Fibroblast of mammary gland (primary cell): ENCODE measurements at regions not wholly inside any gene's neighbourhood (a gene's known extent, or its start where the extent isn't known, plus 50 kb on each side); places are given as distances from the start of the nearest gene placed in this dataset.

ENCODE experiments used
- DNase-seq: peaks from one replicate; pipeline ENCODE4 v3.0.0-alpha.2; 2010; ENCODE audit warnings: low read depth
- H3K4me3 ChIP-seq: 2 replicates; pipeline ENCODE4 v1.5.1; 2011; ENCODE audit warnings: low read depth, mild to moderate bottlenecking, low read length, moderate library complexity; ENCODE audit not compliant: control insufficient read depth
- TF ChIP-seq, protein P1 (sequence below): conservative IDR thresholded peaks from 2 replicates; pipeline ENCODE4 v1.5.1; 2011; ENCODE audit warnings: low read depth, low read length, inconsistent platforms; ENCODE audit not compliant: control insufficient read depth, insufficient read depth

DNA sequence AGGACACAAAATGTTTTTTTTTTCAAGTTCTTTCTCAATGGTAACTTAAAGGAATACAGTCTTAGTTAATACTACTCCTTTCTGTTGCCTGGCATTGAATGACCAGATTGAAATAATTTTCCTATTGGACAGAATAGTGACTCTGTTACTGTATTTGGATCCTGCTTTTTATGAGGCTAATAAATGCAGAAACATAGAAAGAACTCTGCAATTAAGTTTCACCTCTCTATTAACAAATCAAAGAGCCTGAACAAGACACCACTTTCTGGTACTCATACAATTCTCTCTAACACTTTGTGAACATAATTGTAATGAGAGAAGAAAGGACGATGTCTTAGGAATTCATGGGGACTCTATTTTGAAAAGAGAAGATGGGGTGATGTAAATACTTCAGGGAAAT lies 308.4 kb upstream of the ROBO2 start:
- TF ChIP-seq, protein P1, sequence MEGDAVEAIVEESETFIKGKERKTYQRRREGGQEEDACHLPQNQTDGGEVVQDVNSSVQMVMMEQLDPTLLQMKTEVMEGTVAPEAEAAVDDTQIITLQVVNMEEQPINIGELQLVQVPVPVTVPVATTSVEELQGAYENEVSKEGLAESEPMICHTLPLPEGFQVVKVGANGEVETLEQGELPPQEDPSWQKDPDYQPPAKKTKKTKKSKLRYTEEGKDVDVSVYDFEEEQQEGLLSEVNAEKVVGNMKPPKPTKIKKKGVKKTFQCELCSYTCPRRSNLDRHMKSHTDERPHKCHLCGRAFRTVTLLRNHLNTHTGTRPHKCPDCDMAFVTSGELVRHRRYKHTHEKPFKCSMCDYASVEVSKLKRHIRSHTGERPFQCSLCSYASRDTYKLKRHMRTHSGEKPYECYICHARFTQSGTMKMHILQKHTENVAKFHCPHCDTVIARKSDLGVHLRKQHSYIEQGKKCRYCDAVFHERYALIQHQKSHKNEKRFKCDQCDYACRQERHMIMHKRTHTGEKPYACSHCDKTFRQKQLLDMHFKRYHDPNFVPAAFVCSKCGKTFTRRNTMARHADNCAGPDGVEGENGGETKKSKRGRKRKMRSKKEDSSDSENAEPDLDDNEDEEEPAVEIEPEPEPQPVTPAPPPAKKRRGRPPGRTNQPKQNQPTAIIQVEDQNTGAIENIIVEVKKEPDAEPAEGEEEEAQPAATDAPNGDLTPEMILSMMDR: no peak
- no peak overlapping the region for H3K4me3 ChIP-seq
- no peak for DNase-seq

DNA sequence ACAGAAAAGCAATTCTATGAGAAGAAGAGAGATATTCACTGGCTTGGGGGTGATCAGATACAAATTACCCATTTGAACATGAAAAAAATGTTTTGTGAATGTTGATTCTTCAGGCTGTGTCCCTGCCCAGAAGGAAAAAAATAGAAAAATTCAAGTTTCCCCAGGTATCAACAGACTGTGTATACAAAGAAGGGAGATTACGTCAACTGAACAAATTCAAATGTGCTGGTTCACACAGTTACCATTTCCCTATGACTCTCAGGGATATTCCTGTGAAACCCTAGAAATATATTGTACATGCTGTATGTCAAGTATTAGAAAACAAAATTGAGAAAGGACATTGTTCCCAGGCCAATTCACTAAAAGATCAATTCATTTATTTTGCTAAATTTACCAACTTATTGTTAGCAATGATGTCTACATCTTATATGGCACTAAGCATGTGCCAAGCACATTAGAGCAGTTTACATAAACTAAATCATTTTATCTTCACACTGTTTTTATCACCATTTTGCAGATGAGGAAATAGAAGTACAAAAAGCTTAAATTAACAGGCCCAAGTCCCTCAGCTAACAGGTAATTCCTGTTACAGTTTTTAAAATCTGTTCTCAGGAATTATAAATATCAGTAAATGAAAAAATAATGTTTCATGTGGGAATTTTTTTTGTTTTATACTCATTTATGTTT lies 306.7 kb upstream of the ROBO2 start:
- H3K4me3 ChIP-seq: no peak overlapping the region
- DNase-seq: no peak
- TF ChIP-seq, protein P1: no peak

DNA sequence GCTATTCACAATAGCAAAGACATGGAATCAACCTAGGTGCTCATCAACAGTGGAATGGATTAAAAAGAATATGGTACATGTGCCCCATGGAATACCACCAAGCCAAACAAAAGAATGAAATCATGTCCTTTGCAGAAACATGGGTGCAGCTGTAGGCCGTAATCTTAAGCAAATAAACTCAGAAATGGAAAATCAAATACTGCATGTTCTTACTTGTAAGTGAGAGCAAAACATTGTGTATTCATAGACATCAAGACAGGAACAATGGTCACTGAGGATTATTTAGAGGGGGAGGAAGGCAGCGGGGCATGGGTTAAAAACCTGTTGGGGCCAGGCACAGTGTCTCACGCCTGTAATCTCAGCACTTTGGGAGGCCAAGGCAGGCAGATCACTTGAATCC lies 304.7 kb upstream of the ROBO2 start:
- DNase-seq: no peak
- TF ChIP-seq, protein P1: no peak
- no peak overlapping the region for H3K4me3 ChIP-seq

DNA sequence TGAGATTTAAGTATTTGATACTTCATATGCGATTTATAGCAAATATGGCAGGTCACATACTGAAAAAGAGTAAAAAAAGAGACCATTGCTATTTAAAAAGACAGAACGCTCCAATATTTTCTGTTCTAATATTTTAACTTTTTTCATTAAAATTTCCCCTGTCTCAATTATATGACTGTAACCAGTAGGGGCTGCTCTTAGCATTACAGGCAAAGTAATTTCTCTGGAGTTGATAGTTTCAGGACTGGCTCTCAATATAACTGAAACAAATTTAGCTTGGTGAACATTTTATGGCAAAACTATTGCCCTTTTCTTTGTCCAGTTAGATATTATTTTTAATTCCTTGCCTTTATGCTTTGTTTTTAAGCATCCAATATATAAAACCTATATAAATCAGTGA lies 286.3 kb upstream of the ROBO2 start:
- DNase-seq: no peak
- TF ChIP-seq, protein P1: no peak
- H3K4me3 ChIP-seq: no peak overlapping the region

DNA sequence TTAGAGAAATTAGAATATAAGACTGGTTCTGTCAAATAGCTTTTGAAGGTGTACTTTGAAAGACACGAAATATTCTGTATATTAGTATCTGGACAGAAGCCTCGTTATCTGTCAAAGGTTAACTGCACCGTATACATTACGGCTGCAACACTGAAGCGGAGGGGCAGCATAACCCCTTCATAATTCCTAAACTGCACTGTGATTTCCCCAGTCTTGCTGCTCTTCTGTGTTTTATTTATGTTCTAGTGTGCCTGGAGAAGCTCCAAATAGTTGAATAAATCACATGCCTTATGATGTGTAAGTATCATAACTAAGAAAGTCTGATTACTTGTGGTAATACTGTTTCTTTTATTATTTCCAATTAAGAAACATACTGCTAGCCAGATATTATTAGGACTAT lies 285.7 kb upstream of the ROBO2 start:
- DNase-seq: no peak
- H3K4me3 ChIP-seq: no peak overlapping the region
- TF ChIP-seq, protein P1: no peak

DNA sequence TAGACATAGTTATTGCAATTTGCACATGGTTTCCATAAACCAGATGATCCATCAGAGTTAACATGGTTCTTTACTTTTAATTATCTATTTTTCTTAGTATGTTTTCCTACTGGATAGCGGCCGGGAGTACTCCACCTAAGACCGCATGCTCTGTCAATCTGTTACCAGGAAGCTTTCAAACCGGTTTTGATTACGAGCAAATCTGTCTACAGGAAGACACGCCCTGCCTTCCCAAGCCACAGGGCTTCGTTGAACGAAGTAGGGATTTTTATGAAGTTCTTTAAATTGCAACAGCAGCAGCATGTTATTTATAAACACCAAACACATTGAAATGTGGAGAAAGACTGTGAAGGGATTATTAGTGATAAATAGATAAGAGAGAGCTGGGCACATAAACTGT lies 283.3 kb upstream of the ROBO2 start:
- H3K4me3 ChIP-seq: no peak overlapping the region
- TF ChIP-seq, protein P1: no peak
- no peak for DNase-seq

DNA sequence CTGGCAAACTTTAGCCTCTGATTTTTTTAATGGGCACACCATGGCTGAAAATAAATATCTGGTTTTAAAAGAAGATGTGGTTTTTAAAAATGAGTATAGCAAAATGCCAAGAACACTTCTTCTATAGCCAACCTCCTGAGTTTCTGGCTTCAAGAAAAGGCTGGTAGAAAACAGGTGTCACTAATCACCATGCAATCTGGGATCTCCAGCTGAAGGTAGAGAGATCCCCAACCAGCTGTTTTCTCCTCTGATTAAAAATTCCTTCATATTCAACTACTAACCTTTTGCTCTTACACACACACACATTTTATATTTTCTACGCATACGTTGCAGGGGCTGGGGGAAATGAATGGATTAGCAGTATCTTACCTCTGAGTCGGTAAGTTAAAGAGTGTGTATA lies 279.6 kb upstream of the ROBO2 start:
- DNase-seq: no peak
- H3K4me3 ChIP-seq: no peak overlapping the region
- TF ChIP-seq, protein P1: no peak
